ENCODE measurements at regions not wholly inside any gene's neighbourhood (a gene's known extent, or its start where the extent isn't known, plus 50 kb on each side); places are given as distances from the start of the nearest gene placed in this dataset.

DNA sequence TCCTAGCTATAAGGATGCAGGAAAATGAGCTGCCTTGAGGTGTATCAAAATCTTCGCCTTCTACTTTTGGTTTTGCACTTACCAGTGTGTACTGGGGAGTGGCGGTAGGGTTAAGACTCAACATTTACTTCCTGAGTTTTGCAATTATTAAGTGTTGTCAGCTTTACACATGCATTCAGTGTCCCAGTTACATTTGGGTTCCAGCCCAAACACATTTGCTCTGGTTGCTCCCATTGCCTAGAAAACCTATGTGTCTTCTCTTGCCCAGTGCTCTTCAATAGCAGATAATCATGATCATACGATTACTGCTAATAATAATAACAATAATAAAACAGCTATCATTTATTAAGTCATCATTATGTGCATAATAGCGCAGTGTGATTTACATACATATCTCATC is 241.5 kb upstream of the PAPPA start:
- H3K27ac ChIP-seq: no peak overlapping the region
- H3K4me3 ChIP-seq: no peak overlapping the region
- no peaks in the 10 kb centered on the region for H3K27me3 ChIP-seq
- no peak for TF ChIP-seq EP300 (IDR thresholded peaks at IDR 0.05)
- TF ChIP-seq, protein P1, sequence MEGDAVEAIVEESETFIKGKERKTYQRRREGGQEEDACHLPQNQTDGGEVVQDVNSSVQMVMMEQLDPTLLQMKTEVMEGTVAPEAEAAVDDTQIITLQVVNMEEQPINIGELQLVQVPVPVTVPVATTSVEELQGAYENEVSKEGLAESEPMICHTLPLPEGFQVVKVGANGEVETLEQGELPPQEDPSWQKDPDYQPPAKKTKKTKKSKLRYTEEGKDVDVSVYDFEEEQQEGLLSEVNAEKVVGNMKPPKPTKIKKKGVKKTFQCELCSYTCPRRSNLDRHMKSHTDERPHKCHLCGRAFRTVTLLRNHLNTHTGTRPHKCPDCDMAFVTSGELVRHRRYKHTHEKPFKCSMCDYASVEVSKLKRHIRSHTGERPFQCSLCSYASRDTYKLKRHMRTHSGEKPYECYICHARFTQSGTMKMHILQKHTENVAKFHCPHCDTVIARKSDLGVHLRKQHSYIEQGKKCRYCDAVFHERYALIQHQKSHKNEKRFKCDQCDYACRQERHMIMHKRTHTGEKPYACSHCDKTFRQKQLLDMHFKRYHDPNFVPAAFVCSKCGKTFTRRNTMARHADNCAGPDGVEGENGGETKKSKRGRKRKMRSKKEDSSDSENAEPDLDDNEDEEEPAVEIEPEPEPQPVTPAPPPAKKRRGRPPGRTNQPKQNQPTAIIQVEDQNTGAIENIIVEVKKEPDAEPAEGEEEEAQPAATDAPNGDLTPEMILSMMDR (IDR thresholded peaks at IDR 0.05): no peak
- TF ChIP-seq POLR2A (IDR thresholded peaks at IDR 0.05): no peak
- WGBS, 2 donors: 89 to 90% methylated on average over 4 of the region's 4 CpGs
- H3K9me3 ChIP-seq: no peaks in the 10 kb centered on the region
- H3K4me1 ChIP-seq: no peaks in the 10 kb centered on the region
- no peak for DNase-seq (ENCODE audit: low spot score in 2 of 2)
- H3K36me3 ChIP-seq: no peaks in the 10 kb centered on the region

DNA sequence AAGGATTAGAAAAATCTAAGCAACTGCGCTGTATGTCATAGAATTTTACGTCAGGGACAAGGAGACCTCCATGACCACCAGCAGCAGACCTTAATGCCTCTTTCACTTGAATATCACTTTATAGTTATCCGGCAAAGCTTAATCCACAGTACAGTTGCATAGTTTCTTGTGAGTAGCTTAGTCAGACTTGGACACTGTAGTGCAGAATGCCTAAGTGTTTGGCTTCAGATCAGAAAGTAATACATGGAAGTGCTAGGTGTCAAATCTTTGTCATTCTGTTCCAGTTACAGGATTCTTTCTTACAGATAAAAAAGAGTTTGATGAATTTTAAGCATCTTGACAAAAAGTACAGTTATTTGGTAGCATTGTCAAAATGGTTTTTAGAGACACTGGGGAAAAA is 239.9 kb upstream of the PAPPA start:
- DNase-seq (ENCODE audit: low spot score in 2 of 2): no peak
- H3K27me3 ChIP-seq: no peaks in the 10 kb centered on the region
- 55 to 63% methylated on average over 3 of the region's 3 CpGs for WGBS, 2 donors

DNA sequence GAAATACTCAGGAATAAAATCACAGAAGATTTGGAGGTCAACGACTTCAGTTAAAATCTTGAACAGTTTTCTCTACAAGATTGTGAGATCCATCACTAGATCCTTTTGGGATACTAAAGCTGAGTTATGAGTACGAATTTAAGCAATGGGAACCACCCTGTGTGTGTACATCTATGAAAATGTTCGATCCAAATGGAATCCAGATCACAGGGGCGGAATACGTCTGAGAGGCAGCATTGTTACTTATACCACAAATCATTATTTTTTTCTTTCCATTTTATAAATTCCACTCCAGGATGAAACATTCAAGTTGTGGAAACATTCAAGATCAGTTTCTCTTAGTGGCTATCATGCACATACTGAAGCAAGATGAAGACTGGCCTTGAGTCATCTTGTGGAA is 239.3 kb upstream of the PAPPA start:
- H3K4me3 ChIP-seq: no peak overlapping the region
- no peaks in the 10 kb centered on the region for H3K27me3 ChIP-seq
- WGBS, 2 donors: 69 to 81% methylated on average over 5 of the region's 5 CpGs
- no peak overlapping the region for H3K27ac ChIP-seq
- no peaks in the 10 kb centered on the region for H3K9me3 ChIP-seq
- no peaks in the 10 kb centered on the region for H3K36me3 ChIP-seq
- no peak for DNase-seq (ENCODE audit: low spot score in 2 of 2)
- H3K4me1 ChIP-seq: no peaks in the 10 kb centered on the region
- TF ChIP-seq EP300 (IDR thresholded peaks at IDR 0.05) (no peak), POLR2A (IDR thresholded peaks at IDR 0.05) (no peak)
- TF ChIP-seq, protein P1 (IDR thresholded peaks at IDR 0.05): no peak

More for the DNA sequence above, 239.9 kb upstream of the PAPPA start:
- Histone ChIP-seq H3K4me3 (no peak overlapping the region), H3K9me3 (no peaks in the 10 kb centered on the region), H3K36me3 (no peaks in the 10 kb centered on the region), H3K27ac (no peak overlapping the region), H3K4me1 (no peaks in the 10 kb centered on the region)
- TF ChIP-seq POLR2A (IDR thresholded peaks at IDR 0.05): no peak
- no peak for TF ChIP-seq EP300 (IDR thresholded peaks at IDR 0.05)
- TF ChIP-seq, protein P1 (IDR thresholded peaks at IDR 0.05): no peak

DNA sequence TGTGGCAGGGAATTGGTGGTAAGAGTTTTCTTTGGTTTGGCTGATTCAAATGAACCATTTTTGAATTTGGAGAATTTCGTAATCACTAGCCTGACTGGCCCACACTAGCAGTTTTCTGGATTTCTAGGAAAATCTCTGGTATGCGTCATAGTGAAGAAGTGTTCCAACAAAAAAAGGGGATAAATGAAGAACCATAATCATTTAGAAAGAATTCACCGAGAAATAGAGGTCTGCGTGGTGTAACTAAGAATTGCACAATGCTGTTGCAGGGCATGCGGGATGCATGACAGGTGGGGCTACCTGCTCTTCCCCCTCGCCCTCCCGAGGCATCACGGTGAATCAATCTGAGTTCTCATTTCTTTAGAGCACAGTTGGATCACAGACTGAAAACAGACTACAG is 232.3 kb upstream of the PAPPA start:
- no peaks in the 10 kb centered on the region for H3K4me1 ChIP-seq
- no peak overlapping the region for H3K27ac ChIP-seq
- H3K9me3 ChIP-seq: no peaks in the 10 kb centered on the region
- no peaks in the 10 kb centered on the region for H3K27me3 ChIP-seq
- no peak for TF ChIP-seq EP300 (IDR thresholded peaks at IDR 0.05)
- TF ChIP-seq, protein P1 (IDR thresholded peaks at IDR 0.05): no peak
- no peak for TF ChIP-seq POLR2A (IDR thresholded peaks at IDR 0.05)
- H3K36me3 ChIP-seq: no peaks in the 10 kb centered on the region
- no peak for DNase-seq (ENCODE audit: low spot score in 2 of 2)
- no peak overlapping the region for H3K4me3 ChIP-seq
- 80 to 84% methylated on average over 8 of the region's 8 CpGs for WGBS, 2 donors

DNA sequence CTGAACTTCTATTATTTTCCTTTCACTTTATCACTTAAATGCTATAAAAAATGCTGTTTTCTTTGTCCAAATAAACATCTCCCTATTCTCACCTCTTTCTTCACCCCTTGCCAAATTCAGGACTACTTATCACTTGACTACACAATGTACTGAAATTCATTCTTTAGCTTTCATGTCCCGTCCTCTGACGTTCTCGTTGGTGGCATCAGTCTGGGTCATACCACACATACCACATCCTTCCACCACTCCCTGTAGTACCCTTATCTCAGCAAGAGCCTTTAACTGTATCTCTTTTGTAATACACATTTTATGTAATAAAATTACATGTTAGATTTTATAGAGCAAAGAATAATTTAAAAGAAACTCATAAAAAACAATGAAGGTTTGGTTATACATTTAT is 231.1 kb upstream of the PAPPA start:
- TF ChIP-seq, protein P1 (IDR thresholded peaks at IDR 0.05): no peak
- TF ChIP-seq EP300 (IDR thresholded peaks at IDR 0.05) (no peak), POLR2A (IDR thresholded peaks at IDR 0.05) (no peak)
- no peaks in the 10 kb centered on the region for H3K9me3 ChIP-seq
- 62% methylated on average over 3 of the region's 3 CpGs for WGBS, 2 donors
- DNase-seq (ENCODE audit: low spot score in 2 of 2): no peak
- H3K27ac ChIP-seq: no peak overlapping the region
- H3K27me3 ChIP-seq: no peaks in the 10 kb centered on the region
- no peaks in the 10 kb centered on the region for H3K36me3 ChIP-seq
- H3K4me3 ChIP-seq: no peak overlapping the region
- H3K4me1 ChIP-seq: no peaks in the 10 kb centered on the region

Data from tibial nerve (tissue), 4 donors.